Activated CD4-positive, alpha-beta memory T cell treated with anti-CD3 and anti-CD28 coated beads, Interleukin-2, amount 10 ng/mL, durations not matched to agents 7 days and 5 days (primary cell): ENCODE measurements at regions not wholly inside any gene's neighbourhood (a gene's known extent, or its start where the extent isn't known, plus 50 kb on each side); places are given as distances from the start of the nearest gene placed in this dataset.

Experiments used
- CTCF ChIA-PET: fragments of 350-600 bp; sonication (Branson Sonifier 250); formaldehyde crosslinking; loops from one replicate; lab custom pipeline; 2021; ENCODE audit warnings: antibody characterized with exemption, inconsistent platforms; lab: Charles Lee
- POLR2A ChIA-PET: fragments of 350-600 bp; sonication (Branson Sonifier 250); formaldehyde crosslinking; loops from one replicate; lab custom pipeline; 2021; ENCODE audit warnings: antibody characterized with exemption; lab: Charles Lee
- DNase-seq: peaks from one replicate; pipeline ENCODE4 v3.0.0-alpha.2; 2020
- H3K27ac Mint-ChIP-seq: one replicate; pipeline ENCODE4 v1.8.0; 2021; ENCODE audit warnings: mild to moderate bottlenecking, mixed read lengths
- H3K27me3 Mint-ChIP-seq: one replicate; pipeline ENCODE4 v1.8.0; 2021; ENCODE audit warnings: mixed read lengths
- H3K36me3 Mint-ChIP-seq: one replicate; pipeline ENCODE4 v1.8.0; 2021; ENCODE audit warnings: low read depth, mixed read lengths
- H3K4me1 Mint-ChIP-seq: one replicate; pipeline ENCODE4 v1.8.0; 2021; ENCODE audit warnings: mixed read lengths
- H3K4me3 Mint-ChIP-seq: one replicate; pipeline ENCODE4 v1.8.0; 2021; ENCODE audit warnings: mild to moderate bottlenecking, mixed read lengths
- H3K9me3 Mint-ChIP-seq: one replicate; pipeline ENCODE4 v1.8.0; 2021; ENCODE audit warnings: mixed read lengths

DNA sequence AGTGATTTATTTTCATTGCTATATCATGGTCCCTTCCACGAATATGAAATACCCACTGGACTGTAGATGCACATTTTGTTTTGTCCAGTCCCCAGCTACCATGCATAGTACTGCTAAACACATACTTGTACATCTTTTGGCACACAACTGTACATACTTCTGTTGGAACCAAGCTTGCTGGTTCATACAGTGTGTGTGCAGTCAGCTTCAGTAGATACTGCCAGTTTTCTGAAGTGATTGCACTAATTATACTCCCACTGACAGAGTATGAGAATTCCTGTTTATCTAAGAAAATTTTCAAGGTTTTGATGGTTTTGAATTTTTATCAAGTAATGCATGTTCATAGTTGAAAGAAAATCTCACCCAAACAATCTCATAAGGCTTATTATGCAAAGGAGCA is 100.7 kb upstream of the LMCD1 start:
- Mint-ChIP-seq H3K36me3 (no peaks in the 10 kb centered on the region), H3K4me1 (no peaks in the 10 kb centered on the region), H3K27me3 (peaks cover 2% of the 10 kb centered on the region), H3K4me3 (no peak overlapping the region), H3K9me3 (peaks cover 2% of the 10 kb centered on the region), H3K27ac (no peak overlapping the region)
- ChIA-PET CTCF (interaction anchor here (1.2 kb wide), 2 partner anchors 16 to 161 kb away, joined by 3 to 5 read pairs; no protein-coding TSS in a partner anchor), POLR2A (no interaction called here)
- DNase-seq, result no peak

GRCh38 chr3:8403996-8404395 is 97.6 kb upstream of the LMCD1 start:
- DNase-seq, result no peak
- no peaks in the 10 kb centered on the region for H3K4me1 Mint-ChIP-seq
- no peak overlapping the region for H3K27ac Mint-ChIP-seq
- H3K36me3 Mint-ChIP-seq, result no peaks in the 10 kb centered on the region
- POLR2A ChIA-PET, result no interaction called here
- H3K27me3 Mint-ChIP-seq, result peaks cover 10% of the 10 kb centered on the region
- CTCF ChIA-PET, result interaction anchor here (0.9 to 1.1 kb wide), 2 partner anchors 11 to 79 kb away, joined by 3 to 4 read pairs; no protein-coding TSS in a partner anchor
- H3K4me3 Mint-ChIP-seq, result no peak overlapping the region
- H3K9me3 Mint-ChIP-seq, result peaks cover 2% of the 10 kb centered on the region

DNA sequence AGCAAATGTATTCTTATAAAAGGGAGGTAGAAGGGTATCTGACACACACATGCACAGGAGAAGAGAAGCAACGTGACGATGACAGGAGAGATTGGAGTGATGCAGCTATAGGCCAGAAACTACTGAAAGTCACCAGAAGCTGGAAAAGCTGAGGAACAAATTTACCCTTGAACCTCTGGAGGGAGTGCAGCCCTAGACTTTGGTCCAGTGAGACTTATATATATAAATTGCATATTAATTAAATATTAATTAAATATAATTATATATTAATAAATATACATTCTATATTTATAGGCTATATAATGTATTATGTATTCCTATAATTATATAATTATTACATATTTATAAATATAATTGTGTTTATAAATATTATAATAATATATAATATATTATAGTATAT is 96.5 kb upstream of the LMCD1 start:
- Mint-ChIP-seq H3K36me3 (no peaks in the 10 kb centered on the region), H3K4me1 (no peaks in the 10 kb centered on the region), H3K27ac (no peak overlapping the region), H3K9me3 (peaks cover 2% of the 10 kb centered on the region), H3K4me3 (no peak overlapping the region), H3K27me3 (peaks cover 10% of the 10 kb centered on the region)
- DNase-seq, result no peak
- ChIA-PET CTCF (interaction anchor here (1.0 kb wide), 1 partner anchor 45 kb away, joined by 3 read pairs; no protein-coding TSS in a partner anchor), POLR2A (no interaction called here)

- Mint-ChIP-seq H3K27me3 (peaks cover 8% of the 10 kb centered on the region), H3K9me3 (peaks cover 2% of the 10 kb centered on the region), H3K4me1 (no peaks in the 10 kb centered on the region), H3K4me3 (no peak overlapping the region), H3K27ac (no peak overlapping the region), H3K36me3 (no peaks in the 10 kb centered on the region)
- CTCF ChIA-PET, result no interaction called here
- DNase-seq, result no peak
- POLR2A ChIA-PET, result no interaction called here
These were observed 95.1 kb upstream of the LMCD1 start for GRCh38 chr3:8406479-8406878.

- Mint-ChIP-seq H3K36me3 (no peaks in the 10 kb centered on the region), H3K4me3 (no peak overlapping the region), H3K27ac (no peak overlapping the region), H3K4me1 (peaks cover 3% of the 10 kb centered on the region), H3K9me3 (no peaks in the 10 kb centered on the region), H3K27me3 (no peaks in the 10 kb centered on the region)
- ChIA-PET POLR2A (no interaction called here), CTCF (interaction anchor here (8.2 kb wide), 1 partner anchor 89 kb away, joined by 178 read pairs; no protein-coding TSS in a partner anchor)
- no peak for DNase-seq
These were observed 88.2 kb upstream of the LMCD1 start for GRCh38 chr3:8413337-8413926.

GRCh38 chr3:8416965-8417364 is 84.7 kb upstream of the LMCD1 start:
- H3K27ac Mint-ChIP-seq, result no peak overlapping the region

GRCh38 chr3:8420612-8421011 is 81.0 kb upstream of the LMCD1 start:
- Mint-ChIP-seq H3K36me3 (no peaks in the 10 kb centered on the region), H3K9me3 (no peaks in the 10 kb centered on the region), H3K4me1 (peaks cover 3% of the 10 kb centered on the region), H3K27ac (no peak overlapping the region), H3K4me3 (no peak overlapping the region), H3K27me3 (no peaks in the 10 kb centered on the region)
- no peak for DNase-seq
- POLR2A ChIA-PET, result no interaction called here
- CTCF ChIA-PET, result interaction anchor here (8.2 kb wide), 1 partner anchor 96 kb away, joined by 178 read pairs; no protein-coding TSS in a partner anchor

More at GRCh38 chr3:8416965-8417364, 84.7 kb upstream of the LMCD1 start:
- Mint-ChIP-seq H3K4me1 (peaks cover 3% of the 10 kb centered on the region), H3K4me3 (no peak overlapping the region), H3K27me3 (no peaks in the 10 kb centered on the region), H3K36me3 (no peaks in the 10 kb centered on the region), H3K9me3 (no peaks in the 10 kb centered on the region)
- POLR2A ChIA-PET, result interaction anchor here (0.9 to 1.6 kb wide), 3 partner anchors 68 to 92 kb away, joined by 3 to 9 read pairs (median 3); no protein-coding TSS in a partner anchor
- CTCF ChIA-PET, result interaction anchor here (0.6 to 8.2 kb wide), 20 partner anchors 8 to 617 kb away, joined by 3 to 178 read pairs (median 4); no protein-coding TSS in a partner anchor
- DNase-seq, result no peak

GRCh38 chr3:8421267-8421666 is 80.4 kb upstream of the LMCD1 start:
- H3K4me1 Mint-ChIP-seq, result peaks cover 3% of the 10 kb centered on the region
- DNase-seq, result no peak
- H3K9me3 Mint-ChIP-seq, result no peaks in the 10 kb centered on the region
- H3K36me3 Mint-ChIP-seq, result no peaks in the 10 kb centered on the region
- POLR2A ChIA-PET, result no interaction called here
- no peak overlapping the region for H3K27ac Mint-ChIP-seq
- no peaks in the 10 kb centered on the region for H3K27me3 Mint-ChIP-seq
- H3K4me3 Mint-ChIP-seq, result no peak overlapping the region
- CTCF ChIA-PET, result no interaction called here

DNA sequence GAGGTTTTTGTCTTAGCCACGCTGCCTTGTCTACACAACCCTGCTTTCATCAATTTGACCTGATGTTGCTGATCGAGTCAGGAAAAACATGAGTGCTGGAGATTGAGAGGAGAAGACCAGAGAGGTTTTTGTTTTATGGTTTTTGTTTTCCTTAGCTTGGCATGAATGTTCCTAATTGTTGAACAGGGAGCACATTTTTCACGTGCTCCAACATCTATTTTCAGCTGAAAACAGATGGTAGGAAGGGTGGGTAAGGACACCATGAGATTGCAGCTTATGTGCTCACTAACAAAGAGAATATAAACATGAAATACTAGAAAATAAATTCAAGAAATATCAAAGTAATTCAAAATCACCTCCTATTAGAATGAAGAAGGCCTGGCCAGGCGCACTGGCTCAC is 79.9 kb upstream of the LMCD1 start:
- Mint-ChIP-seq H3K9me3 (no peaks in the 10 kb centered on the region), H3K27ac (no peak overlapping the region), H3K27me3 (no peaks in the 10 kb centered on the region), H3K36me3 (no peaks in the 10 kb centered on the region), H3K4me3 (no peak overlapping the region), H3K4me1 (peaks cover 3% of the 10 kb centered on the region)
- CTCF ChIA-PET, result no interaction called here
- DNase-seq, result no peak
- POLR2A ChIA-PET, result no interaction called here

DNA sequence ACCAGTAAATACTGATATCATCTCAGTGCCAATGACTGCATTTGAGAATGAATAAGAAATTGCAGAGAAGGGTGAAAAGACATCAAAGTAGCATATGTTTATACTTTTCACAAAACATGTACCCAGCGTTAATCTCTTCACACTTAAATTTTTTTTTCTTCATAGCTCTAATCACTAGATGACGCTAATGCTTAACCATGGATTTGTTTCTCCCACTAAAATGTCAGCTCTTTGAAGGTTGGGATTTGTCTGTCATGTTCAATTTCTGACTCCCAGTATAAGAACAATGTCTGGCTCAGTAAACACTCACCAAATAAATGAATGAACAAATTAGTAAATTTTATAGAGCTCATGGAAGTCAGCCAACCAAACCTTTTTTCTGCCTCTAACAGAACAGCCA is 78.3 kb upstream of the LMCD1 start:
- CTCF ChIA-PET, result interaction anchor here (0.9 to 1.6 kb wide), 3 partner anchors 12 to 99 kb away, joined by 3 to 5 read pairs (median 3); no protein-coding TSS in a partner anchor
- Mint-ChIP-seq H3K4me1 (no peaks in the 10 kb centered on the region), H3K9me3 (no peaks in the 10 kb centered on the region), H3K4me3 (no peak overlapping the region), H3K36me3 (no peaks in the 10 kb centered on the region), H3K27me3 (no peaks in the 10 kb centered on the region), H3K27ac (no peak overlapping the region)
- POLR2A ChIA-PET, result no interaction called here
- DNase-seq, result no peak

GRCh38 chr3:8424281-8424680 is 77.3 kb upstream of the LMCD1 start:
- Mint-ChIP-seq H3K4me1 (no peaks in the 10 kb centered on the region), H3K27ac (no peak overlapping the region), H3K36me3 (no peaks in the 10 kb centered on the region), H3K4me3 (no peak overlapping the region), H3K27me3 (no peaks in the 10 kb centered on the region), H3K9me3 (no peaks in the 10 kb centered on the region)
- ChIA-PET CTCF (interaction anchor here (1.6 kb wide), 1 partner anchor 100 kb away, joined by 5 read pairs; no protein-coding TSS in a partner anchor), POLR2A (no interaction called here)
- DNase-seq, result no peak

- Mint-ChIP-seq H3K27me3 (no peaks in the 10 kb centered on the region), H3K4me1 (no peaks in the 10 kb centered on the region), H3K27ac (no peak overlapping the region), H3K9me3 (no peaks in the 10 kb centered on the region), H3K4me3 (no peak overlapping the region), H3K36me3 (no peaks in the 10 kb centered on the region)
- POLR2A ChIA-PET, result no interaction called here
- CTCF ChIA-PET, result no interaction called here
- no peak for DNase-seq
These were observed 64.8 kb upstream of the LMCD1 start for GRCh38 chr3:8436661-8437287.

- Mint-ChIP-seq H3K36me3 (no peaks in the 10 kb centered on the region), H3K27ac (no peak overlapping the region), H3K4me1 (no peaks in the 10 kb centered on the region), H3K9me3 (no peaks in the 10 kb centered on the region), H3K27me3 (no peaks in the 10 kb centered on the region), H3K4me3 (no peak overlapping the region)
- ChIA-PET POLR2A (no interaction called here), CTCF (no interaction called here)
- DNase-seq, result no peak
These were observed 63.0 kb upstream of the LMCD1 start for GRCh38 chr3:8438507-8439079.
